Spleen (tissue), 11 donors: ENCODE measurements at regions not wholly inside any gene's neighbourhood (a gene's known extent, or its start where the extent isn't known, plus 50 kb on each side); places are given as distances from the start of the nearest gene placed in this dataset.

ENCODE experiments used
- DNase-seq: peaks from one replicate; pipeline ENCODE4 v3.0.0-alpha.2; 2020
- H3K27ac ChIP-seq, 8 donors: fragments of 200-600 bp; sonication (generic) in 7 of 8; 1 replicate in 4 of 8; 2 replicates in 4 of 8; pipeline versions ENCODE4 v1.5.0 to v1.8.0; 2016 to 2021; ENCODE audit warnings: inconsistent platforms in 4 of 8, mild to moderate bottlenecking in 4 of 8, moderate library complexity in 1 of 8
- H3K27me3 ChIP-seq, 7 donors: fragments of 200-600 bp; sonication (generic) in 6 of 7; replicated peaks in 1 of 7; 1 replicate in 4 of 7; 2 replicates in 3 of 7; pipeline versions ENCODE4 v1.5.0 to v1.8.0; 2016 to 2021; ENCODE audit warnings: inconsistent platforms in 3 of 7, mild to moderate bottlenecking in 1 of 7
- H3K36me3 ChIP-seq, 6 donors: fragments of 200-600 bp; sonication (generic) in 5 of 6; 1 replicate in 4 of 6; 2 replicates in 2 of 6; pipeline versions ENCODE4 v1.5.0 to v1.8.0; 2016 to 2021; ENCODE audit warnings: inconsistent platforms in 2 of 6
- H3K4me1 ChIP-seq, 6 donors: fragments of 200-600 bp; sonication (generic) in 5 of 6; 1 replicate in 3 of 6; 2 replicates in 3 of 6; pipeline versions ENCODE4 v1.5.0 to v1.8.0; 2016 to 2021; ENCODE audit warnings: inconsistent platforms in 3 of 6
- H3K4me3 ChIP-seq, 8 donors: fragments of 200-600 bp; sonication (generic) in 7 of 8; 1 replicate in 4 of 8; 2 replicates in 4 of 8; pipeline versions ENCODE4 v1.5.0 to v1.8.0; 2016 to 2021; ENCODE audit warnings: inconsistent platforms in 4 of 8, mild to moderate bottlenecking in 4 of 8, moderate library complexity in 2 of 8
- H3K9me3 ChIP-seq, 8 donors: fragments of 200-600 bp; sonication (generic) in 7 of 8; 1 replicate in 4 of 8; 2 replicates in 4 of 8; pipeline versions ENCODE4 v1.5.0 to v1.8.0; 2016 to 2021; ENCODE audit warnings: inconsistent platforms in 4 of 8
- CTCF ChIP-seq, 11 experiments: fragments of 200-600 bp in 7 of 11; fragments of 450-650 bp in 4 of 11; sonication (generic) in 4 of 11; IDR thresholded peaks in 8 of 11; conservative IDR thresholded peaks in 3 of 11; 1 replicate in 7 of 11; 2 replicates in 4 of 11; pipeline versions ENCODE4 v1.4.0 to v1.8.0; 2016 to 2021; ENCODE audit warnings: antibody characterized with exemption in 11 of 11, inconsistent platforms in 4 of 11, mild to moderate bottlenecking in 1 of 11
- POLR2A ChIP-seq, 3 donors: fragments of 450-650 bp; IDR thresholded peaks; one replicate each; pipeline ENCODE4 v1.5.1; 2017; ENCODE audit warnings: antibody characterized with exemption in 3 of 3, mild to moderate bottlenecking in 1 of 3
- POLR2AphosphoS5 ChIP-seq, 3 donors: sonication (generic); formaldehyde crosslinking; IDR thresholded peaks; one replicate each; pipeline ENCODE4 v1.5.1; 2017; ENCODE audit warnings: antibody characterized with exemption in 3 of 3
- WGBS, 5 donors: extraction: QIAGEN DNeasy Blood & Tissue Kit in 3 of 5; methylation state at CpG; one replicate each; pipeline versions ENCODE4 v1.1.5 to v1.1.7; 2013 to 2018; 5-methylcytosine and 5-hydroxymethylcytosine counted together
- intact Hi-C: fragments of 100-400 bp; cut with DNase I; formaldehyde crosslinking; loops from one replicate; pipeline ENCODE4 v1.15.0; 2023; ENCODE audit warnings: low total_unique reads
- donor health status: healthy with polysubstance abuse.
- donor health status: DM: no; HTN: no; CAD: no; lungs with moderate emphysema.
- donor health status: DM: no; HTN: no; CAD: no.
- donor health status: Bipolar disorder and iron deficiency.
- donor health status: healthy.
- donor health status: DM: no; HTN: no; CAD: no.
- donor health status: DM: yes; HTN: yes; CAD: no.

- intact Hi-C loops, result no loop called here
- DNase-seq, result no peak
- no peak overlapping the region for H3K4me3 ChIP-seq
- 64 to 100% (median 92%) methylated on average over 1 of the region's 1 CpG for WGBS, 5 donors
- no peak overlapping the region for H3K27ac ChIP-seq
- H3K27me3 ChIP-seq, result no peaks in the 10 kb centered on the region
- H3K36me3 ChIP-seq, result no peaks in the 10 kb centered on the region
- no peaks in the 10 kb centered on the region for H3K4me1 ChIP-seq
- H3K9me3 ChIP-seq, result no peaks in the 10 kb centered on the region
- TF ChIP-seq POLR2A (IDR thresholded peaks at IDR 0.05) (no peak), POLR2AphosphoS5 (IDR thresholded peaks at IDR 0.05) (no peak), CTCF (IDR thresholded peaks at IDR 0.05 in 8 of 11, conservative IDR thresholded peaks at IDR 0.05 in 3 of 11) (no peak)
These were observed 193.2 kb upstream of the FRMD6 start for GRCh38 chr14:51458563-51458955.

- H3K4me3 ChIP-seq, result no peak overlapping the region
- WGBS, 5 donors, result 31 to 35% (median 34%) methylated on average over 1 of the region's 1 CpG
- H3K36me3 ChIP-seq, result no peaks in the 10 kb centered on the region
- no peaks in the 10 kb centered on the region for H3K27me3 ChIP-seq
- TF ChIP-seq POLR2A (IDR thresholded peaks at IDR 0.05), result no peak
- TF ChIP-seq CTCF (IDR thresholded peaks at IDR 0.05 in 8 of 11, conservative IDR thresholded peaks at IDR 0.05 in 3 of 11), result no peak
- TF ChIP-seq POLR2AphosphoS5 (IDR thresholded peaks at IDR 0.05), result no peak
- no peak overlapping the region for H3K27ac ChIP-seq
- H3K4me1 ChIP-seq, result no peaks in the 10 kb centered on the region
- intact Hi-C loops, result no loop called here
- no peak for DNase-seq
- no peaks in the 10 kb centered on the region for H3K9me3 ChIP-seq
These were observed 191.7 kb upstream of the FRMD6 start for GRCh38 chr14:51460011-51460410.

GRCh38 chr14:51462182-51462581 is 189.5 kb upstream of the FRMD6 start:
- Histone ChIP-seq H3K4me1 (no peaks in the 10 kb centered on the region), H3K9me3 (no peaks in the 10 kb centered on the region), H3K27me3 (no peaks in the 10 kb centered on the region), H3K36me3 (no peaks in the 10 kb centered on the region), H3K27ac (no peak overlapping the region), H3K4me3 (no peak overlapping the region)
- intact Hi-C loops, result no loop called here
- TF ChIP-seq POLR2AphosphoS5 (IDR thresholded peaks at IDR 0.05) (no peak), POLR2A (IDR thresholded peaks at IDR 0.05) (no peak), CTCF (IDR thresholded peaks at IDR 0.05 in 8 of 11, conservative IDR thresholded peaks at IDR 0.05 in 3 of 11) (no peak)
- 73 to 88% (median 75%) methylated on average over 3 of the region's 3 CpGs for WGBS, 5 donors
- no peak for DNase-seq

GRCh38 chr14:51462706-51463105 is 189.0 kb upstream of the FRMD6 start:
- no peak for TF ChIP-seq POLR2AphosphoS5 (IDR thresholded peaks at IDR 0.05)
- no peak for TF ChIP-seq POLR2A (IDR thresholded peaks at IDR 0.05)
- TF ChIP-seq CTCF (IDR thresholded peaks at IDR 0.05 in 8 of 11, conservative IDR thresholded peaks at IDR 0.05 in 3 of 11), result no peak
- H3K9me3 ChIP-seq, result no peaks in the 10 kb centered on the region
- DNase-seq, result no peak
- intact Hi-C loops, result no loop called here
- no peak overlapping the region for H3K27ac ChIP-seq
- no peaks in the 10 kb centered on the region for H3K36me3 ChIP-seq
- no peak overlapping the region for H3K4me3 ChIP-seq
- H3K4me1 ChIP-seq, result no peaks in the 10 kb centered on the region
- H3K27me3 ChIP-seq, result no peaks in the 10 kb centered on the region
